ENCODE measurements at regions not wholly inside any gene's neighbourhood (a gene's known extent, or its start where the extent isn't known, plus 50 kb on each side); places are given as distances from the start of the nearest gene placed in this dataset.

GRCh38 chr3:67106874-67107273 is 108.8 kb downstream of the KBTBD8 start:
- TF ChIP-seq, protein P1, sequence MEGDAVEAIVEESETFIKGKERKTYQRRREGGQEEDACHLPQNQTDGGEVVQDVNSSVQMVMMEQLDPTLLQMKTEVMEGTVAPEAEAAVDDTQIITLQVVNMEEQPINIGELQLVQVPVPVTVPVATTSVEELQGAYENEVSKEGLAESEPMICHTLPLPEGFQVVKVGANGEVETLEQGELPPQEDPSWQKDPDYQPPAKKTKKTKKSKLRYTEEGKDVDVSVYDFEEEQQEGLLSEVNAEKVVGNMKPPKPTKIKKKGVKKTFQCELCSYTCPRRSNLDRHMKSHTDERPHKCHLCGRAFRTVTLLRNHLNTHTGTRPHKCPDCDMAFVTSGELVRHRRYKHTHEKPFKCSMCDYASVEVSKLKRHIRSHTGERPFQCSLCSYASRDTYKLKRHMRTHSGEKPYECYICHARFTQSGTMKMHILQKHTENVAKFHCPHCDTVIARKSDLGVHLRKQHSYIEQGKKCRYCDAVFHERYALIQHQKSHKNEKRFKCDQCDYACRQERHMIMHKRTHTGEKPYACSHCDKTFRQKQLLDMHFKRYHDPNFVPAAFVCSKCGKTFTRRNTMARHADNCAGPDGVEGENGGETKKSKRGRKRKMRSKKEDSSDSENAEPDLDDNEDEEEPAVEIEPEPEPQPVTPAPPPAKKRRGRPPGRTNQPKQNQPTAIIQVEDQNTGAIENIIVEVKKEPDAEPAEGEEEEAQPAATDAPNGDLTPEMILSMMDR (IDR thresholded peaks at IDR 0.05; ENCODE audit: low read depth, low read length, missing input control): no peak
- TF ChIP-seq RAD21 (IDR thresholded peaks at IDR 0.05): no peak
- no peak for TF ChIP-seq GABPA (IDR thresholded peaks at IDR 0.05 in 1 of 2, conservative IDR thresholded peaks at IDR 0.05 in 1 of 2)
- TF ChIP-seq RXRA (IDR thresholded peaks at IDR 0.05): no peak
- no peak for TF ChIP-seq REST (IDR thresholded peaks at IDR 0.05)
- TF ChIP-seq EGR1 (IDR thresholded peaks at IDR 0.05; ENCODE audit: low read depth in 2 of 2): no peak
- TF ChIP-seq HNF4G (IDR thresholded peaks at IDR 0.05): no peak
- no peak for TF ChIP-seq YY1 (IDR thresholded peaks at IDR 0.05)
- TF ChIP-seq, protein P2, sequence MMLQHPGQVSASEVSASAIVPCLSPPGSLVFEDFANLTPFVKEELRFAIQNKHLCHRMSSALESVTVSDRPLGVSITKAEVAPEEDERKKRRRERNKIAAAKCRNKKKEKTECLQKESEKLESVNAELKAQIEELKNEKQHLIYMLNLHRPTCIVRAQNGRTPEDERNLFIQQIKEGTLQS (IDR thresholded peaks at IDR 0.05): no peak
- no peak for TF ChIP-seq JUND (IDR thresholded peaks at IDR 0.05)
- TF ChIP-seq FOXA2 (IDR thresholded peaks at IDR 0.05): no peak
- no peak for TF ChIP-seq SP1 (IDR thresholded peaks at IDR 0.05)
- no peak for TF ChIP-seq TAF1 (conservative IDR thresholded peaks at IDR 0.05)
- no peak for TF ChIP-seq ZBTB33 (IDR thresholded peaks at IDR 0.05)
